GM13977 (cell line): ENCODE measurements at regions not wholly inside any gene's neighbourhood (a gene's known extent, or its start where the extent isn't known, plus 50 kb on each side); places are given as distances from the start of the nearest gene placed in this dataset.

ENCODE experiments used
- DNase-seq: peaks from one replicate; pipeline ENCODE4 v3.0.0; 2012; ENCODE audit warnings: low spot score
- CTCF ChIP-seq: IDR thresholded peaks from 2 replicates; pipeline ENCODE4 v1.5.1; 2012; ENCODE audit warnings: mild to moderate bottlenecking, control low read depth; ENCODE audit not compliant: insufficient read depth; ENCODE audit errors: extremely low read depth, missing control alignments
- in situ Hi-C: fragments of 300-500 bp; cut with MboI; formaldehyde crosslinking; loops from one replicate; pipeline ENCODE4 v1.12.0; 2022; ENCODE audit warnings: low sequenced_read_pairs, low pct_unique_long_range_greater_than_20kb, mixed read lengths, inconsistent platforms; ENCODE audit not compliant: unreplicated experiment

- TF ChIP-seq CTCF, result no peak
- no peak for DNase-seq
- in situ Hi-C loops, result no loop called here
Measured at GRCh38 chr1:187157552-187157951, 328.8 kb downstream of the PLA2G4A start.

GRCh38 chr1:187167555-187167954 lies 338.8 kb downstream of the PLA2G4A start:
- no peak for TF ChIP-seq CTCF
- in situ Hi-C loops, result no loop called here

GRCh38 chr1:187168297-187168696 lies 339.5 kb downstream of the PLA2G4A start:
- in situ Hi-C loops, result no loop called here
- DNase-seq, result no peak

More at GRCh38 chr1:187167555-187167954, 338.8 kb downstream of the PLA2G4A start:
- DNase-seq, result no peak

GRCh38 chr1:187185389-187185788 lies 356.6 kb downstream of the PLA2G4A start:
- in situ Hi-C loops, result no loop called here
- TF ChIP-seq CTCF, result no peak
- DNase-seq, result no peak

More at GRCh38 chr1:187168297-187168696, 339.5 kb downstream of the PLA2G4A start:
- TF ChIP-seq CTCF, result no peak

- no peak for TF ChIP-seq CTCF
- in situ Hi-C loops, result no loop called here
- no peak for DNase-seq
Measured at GRCh38 chr1:187197685-187198084, 368.9 kb downstream of the PLA2G4A start.

GRCh38 chr1:187203257-187203656 lies 374.5 kb downstream of the PLA2G4A start:
- DNase-seq, result no peak
- in situ Hi-C loops, result no loop called here
- TF ChIP-seq CTCF, result no peak

- no peak for DNase-seq
- in situ Hi-C loops, result no loop called here
- no peak for TF ChIP-seq CTCF
Measured at GRCh38 chr1:187212377-187212776, 383.6 kb downstream of the PLA2G4A start.
